Tibial nerve (tissue), 4 donors: ENCODE measurements at regions not wholly inside any gene's neighbourhood (a gene's known extent, or its start where the extent isn't known, plus 50 kb on each side); places are given as distances from the start of the nearest gene placed in this dataset.

Experiments
- CTCF ChIP-seq, 5 experiments: fragments of 200-600 bp in 3 of 5; fragments of 450-650 bp in 2 of 5; sonication (generic) in 3 of 5; IDR thresholded peaks; one replicate each; pipeline ENCODE4 v1.5.1; 2016 to 2019; ENCODE audit warnings: antibody characterized with exemption in 5 of 5, mild to moderate bottlenecking in 3 of 5, moderate library complexity in 2 of 5
- EP300 ChIP-seq, 2 donors: sonication (generic); formaldehyde crosslinking; IDR thresholded peaks; one replicate each; pipeline ENCODE4 v1.6.1; 2017; ENCODE audit warnings: antibody characterized with exemption in 2 of 2, mild to moderate bottlenecking in 1 of 2
- POLR2A ChIP-seq, 2 donors: fragments of 450-650 bp; IDR thresholded peaks; one replicate each; pipeline ENCODE4 v1.6.1; 2017; ENCODE audit warnings: antibody characterized with exemption in 2 of 2, mild to moderate bottlenecking in 2 of 2, moderate library complexity in 2 of 2

- no peak for TF ChIP-seq POLR2A (IDR thresholded peaks at IDR 0.05)
- no peak for TF ChIP-seq CTCF (IDR thresholded peaks at IDR 0.05)
- TF ChIP-seq EP300 (IDR thresholded peaks at IDR 0.05), result no peak
These were observed 444.2 kb downstream of the SQOR start for GRCh38 chr15:46079046-46079445.
